H1 (cell line): ENCODE measurements at regions not wholly inside any gene's neighbourhood (a gene's known extent, or its start where the extent isn't known, plus 50 kb on each side); places are given as distances from the start of the nearest gene placed in this dataset.

ENCODE experiments used
- CTCF ChIA-PET: fragments of 300-600 bp; sonication (Branson Sonifier 250); formaldehyde crosslinking; loops from one replicate; lab custom pipeline; 2021; ENCODE audit not compliant: partially characterized antibody; lab: Charles Lee
- POLR2A ChIA-PET: fragments of 300-600 bp; sonication (Branson Sonifier 250); formaldehyde crosslinking; loops from one replicate; lab custom pipeline; 2021; ENCODE audit warnings: inconsistent platforms; ENCODE audit not compliant: partially characterized antibody; lab: Charles Lee
- DNase-seq, 2 experiments: peaks; one replicate each; pipeline versions ENCODE4 v3.0.0 to v3.0.0-alpha.2; 2010 to 2022; ENCODE audit warnings: low spot score in 2 of 2, low read depth in 1 of 2, mixed read lengths in 1 of 2
- FAIRE-seq: peaks from 2 replicates; lab custom pipeline; 2011; peaks lifted over from hg19 to GRCh38; lab: Jason Lieb, UNC
- H2AFZ ChIP-seq: 2 replicates; pipeline ENCODE4 v1.8.1; 2012; ENCODE audit warnings: low read length, inconsistent platforms
- H2AK5ac ChIP-seq: 2 replicates; pipeline ENCODE4 v1.6.1; 2013; ENCODE audit warnings: low read depth, low read length
- H2BK120ac ChIP-seq: replicated peaks from 2 replicates; pipeline ENCODE3; 2013; ENCODE audit warnings: low read depth, low read length, inconsistent platforms
- H2BK12ac ChIP-seq: 2 replicates; pipeline ENCODE4 v1.6.1; 2013; ENCODE audit warnings: low read depth, low read length
- H2BK15ac ChIP-seq: 2 replicates; pipeline ENCODE4 v1.6.1; 2013; ENCODE audit warnings: low read length
- H2BK20ac ChIP-seq: 2 replicates; pipeline ENCODE4 v1.6.1; 2013; ENCODE audit warnings: low read length
- H2BK5ac ChIP-seq: 2 replicates; pipeline ENCODE4 v1.6.1; 2013; ENCODE audit warnings: low read depth, low read length
- H3K14ac ChIP-seq: 2 replicates; pipeline ENCODE4 v1.6.1; 2013; ENCODE audit warnings: inconsistent platforms; ENCODE audit not compliant: insufficient read length
- H3K18ac ChIP-seq: 2 replicates; pipeline ENCODE4 v1.6.1; 2013; ENCODE audit warnings: low read length; ENCODE audit errors: extremely low read depth
- H3K23ac ChIP-seq: 2 replicates; pipeline ENCODE4 v1.6.1; 2013; ENCODE audit warnings: inconsistent platforms; ENCODE audit not compliant: insufficient read length
- H3K23me2 ChIP-seq: 2 replicates; pipeline ENCODE4 v1.6.1; 2013; ENCODE audit warnings: low read depth, low read length
- H3K27ac ChIP-seq: 2 replicates; pipeline ENCODE4 v1.6.1; 2011; ENCODE audit warnings: low read depth, low read length, inconsistent platforms
- H3K27me3 ChIP-seq, 4 experiments: replicated peaks in 1 of 4; 1 replicate in 1 of 4; 2 replicates in 3 of 4; pipeline versions ENCODE4 v1.6.1 to v1.8.1; 2011 to 2013; ENCODE audit warnings: low read length in 3 of 4, mild to moderate bottlenecking in 3 of 4, inconsistent platforms in 2 of 4, mixed read lengths in 2 of 4, moderate library complexity in 1 of 4; ENCODE audit not compliant: control insufficient read depth in 3 of 4, insufficient read depth in 3 of 4; ENCODE audit errors: extremely low read depth in 1 of 4
- H3K36me3 ChIP-seq, 4 experiments: 2 replicates each; pipeline versions ENCODE4 v1.6.1 to v1.8.1; 2011 to 2013; ENCODE audit warnings: mild to moderate bottlenecking in 4 of 4, low read length in 3 of 4, moderate library complexity in 2 of 4, control low read depth in 1 of 4, inconsistent platforms in 1 of 4; ENCODE audit not compliant: insufficient read depth in 4 of 4, control insufficient read depth in 2 of 4
- H3K4ac ChIP-seq: replicated peaks from 2 replicates; pipeline ENCODE3; 2013; ENCODE audit warnings: low read length, low read depth, mixed read lengths, inconsistent platforms; ENCODE audit not compliant: insufficient read length
- H3K4me1 ChIP-seq, 4 experiments: replicated peaks in 1 of 4; 1 replicate in 1 of 4; 2 replicates in 3 of 4; pipeline versions ENCODE4 v1.6.1 to v1.8.1; 2011 to 2013; ENCODE audit warnings: low read length in 3 of 4, inconsistent platforms in 2 of 4, mixed read lengths in 1 of 4; ENCODE audit not compliant: insufficient read depth in 4 of 4, control insufficient read depth in 3 of 4
- H3K4me2 ChIP-seq, 2 experiments: 2 replicates each; pipeline versions ENCODE4 v1.6.1 to v1.8.1; 2011 to 2013; ENCODE audit warnings: low read depth in 2 of 2, low read length in 2 of 2, control low read depth in 1 of 2, inconsistent platforms in 1 of 2, mild to moderate bottlenecking in 1 of 2; ENCODE audit not compliant: insufficient read depth in 1 of 2
- H3K4me3 ChIP-seq, 4 experiments: fragments of 200-600, 300-600 bp in 1 of 4; sonication (generic), shearing (Covaris generic), sonication (Bioruptor Twin) in 1 of 4; 2 replicates each; pipeline versions ENCODE4 v1.5.1 to v1.8.1; 2011 to 2016; ENCODE audit warnings: low read length in 4 of 4, low read depth in 3 of 4, control low read depth in 2 of 4, inconsistent platforms in 2 of 4, mild to moderate bottlenecking in 2 of 4, mixed read lengths in 1 of 4, moderate library complexity in 1 of 4; ENCODE audit not compliant: insufficient read depth in 2 of 4; ENCODE audit errors: extremely low read depth in 1 of 4
- H3K56ac ChIP-seq: replicated peaks from 2 replicates; pipeline ENCODE3; 2013; ENCODE audit warnings: low read depth, mild to moderate bottlenecking, mixed read lengths, low read length, inconsistent platforms; ENCODE audit not compliant: insufficient read length
- H3K79me1 ChIP-seq: 2 replicates; pipeline ENCODE4 v1.6.1; 2013; ENCODE audit warnings: low read depth, low read length, control low read depth
- H3K79me2 ChIP-seq, 2 experiments: 2 replicates each; pipeline versions ENCODE4 v1.6.1 to v1.8.1; 2012 to 2013; ENCODE audit warnings: low read length in 2 of 2, mild to moderate bottlenecking in 2 of 2, inconsistent platforms in 1 of 2; ENCODE audit not compliant: insufficient read depth in 2 of 2, control insufficient read depth in 1 of 2
- H3K9ac ChIP-seq, 4 experiments: replicated peaks in 1 of 4; 1 replicate in 1 of 4; 2 replicates in 3 of 4; pipeline versions ENCODE4 v1.6.1 to v1.8.1; 2011 to 2013; ENCODE audit warnings: low read depth in 3 of 4, low read length in 3 of 4, control low read depth in 2 of 4, mild to moderate bottlenecking in 2 of 4, moderate library complexity in 2 of 4, inconsistent platforms in 1 of 4; ENCODE audit errors: extremely low read depth in 1 of 4
- H3K9me3 ChIP-seq, 2 experiments: 2 replicates each; pipeline versions ENCODE4 v1.6.1 to v1.8.1; 2012 to 2013; ENCODE audit warnings: mild to moderate bottlenecking in 2 of 2, moderate library complexity in 2 of 2, control low read depth in 1 of 2, inconsistent platforms in 1 of 2, low read depth in 1 of 2, low read length in 1 of 2, mixed read lengths in 1 of 2; ENCODE audit not compliant: insufficient read depth in 2 of 2
- H4K20me1 ChIP-seq, 2 experiments: replicated peaks in 1 of 2; 2 replicates each; pipeline versions ENCODE3 to v1.8.1; 2011 to 2013; ENCODE audit warnings: inconsistent platforms in 2 of 2, low read length in 2 of 2, mild to moderate bottlenecking in 1 of 2; ENCODE audit not compliant: insufficient read depth in 2 of 2, control insufficient read depth in 1 of 2
- H4K5ac ChIP-seq: 2 replicates; pipeline ENCODE4 v1.6.1; 2013; ENCODE audit warnings: low read length, low read depth, mixed read lengths, inconsistent platforms; ENCODE audit not compliant: insufficient read length
- H4K8ac ChIP-seq: 2 replicates; pipeline ENCODE4 v1.8.0; 2013; ENCODE audit warnings: mild to moderate bottlenecking, moderate library complexity, low read length, inconsistent platforms; ENCODE audit not compliant: insufficient read depth; ENCODE audit errors: extremely low read depth
- H4K91ac ChIP-seq: replicated peaks from 2 replicates; pipeline ENCODE3; 2013; ENCODE audit warnings: low read length, mixed read lengths, inconsistent platforms; ENCODE audit not compliant: insufficient read length
- CEBPB ChIP-seq: IDR thresholded peaks from 2 replicates; pipeline ENCODE4 v1.6.1; 2012; ENCODE audit warnings: low read depth, low read length
- SAP30 ChIP-seq: fragments of 300-600 bp; sonication (generic); IDR thresholded peaks from 2 replicates; pipeline ENCODE4 v1.7.1; 2012; ENCODE audit warnings: low read length, moderate library complexity, mild to moderate bottlenecking, inconsistent platforms; ENCODE audit not compliant: insufficient read depth, insufficient replicate concordance
- TCF12 ChIP-seq: IDR thresholded peaks from 2 replicates; pipeline ENCODE4 v1.6.1; 2011; ENCODE audit warnings: low read depth, mild to moderate bottlenecking, low read length
- WGBS, 2 experiments: shearing (Covaris generic) in 1 of 2; methylation state at CpG; one replicate each; pipeline versions ENCODE4 v1.1.6 to v1.1.7; 2013 to 2015; ENCODE audit warnings: low lambda C conversion rate in 2 of 2, mixed read lengths in 2 of 2, inconsistent platforms in 1 of 2, low coverage in 1 of 2, missing lambda C conversion rate in 1 of 2; ENCODE audit not compliant: insufficient replicate concordance in 2 of 2, insufficient coverage in 1 of 2, insufficient read length in 1 of 2; ENCODE audit errors: extremely low coverage in 1 of 2, missing lambda C conversion rate in 1 of 2; 5-methylcytosine and 5-hydroxymethylcytosine counted together

DNA sequence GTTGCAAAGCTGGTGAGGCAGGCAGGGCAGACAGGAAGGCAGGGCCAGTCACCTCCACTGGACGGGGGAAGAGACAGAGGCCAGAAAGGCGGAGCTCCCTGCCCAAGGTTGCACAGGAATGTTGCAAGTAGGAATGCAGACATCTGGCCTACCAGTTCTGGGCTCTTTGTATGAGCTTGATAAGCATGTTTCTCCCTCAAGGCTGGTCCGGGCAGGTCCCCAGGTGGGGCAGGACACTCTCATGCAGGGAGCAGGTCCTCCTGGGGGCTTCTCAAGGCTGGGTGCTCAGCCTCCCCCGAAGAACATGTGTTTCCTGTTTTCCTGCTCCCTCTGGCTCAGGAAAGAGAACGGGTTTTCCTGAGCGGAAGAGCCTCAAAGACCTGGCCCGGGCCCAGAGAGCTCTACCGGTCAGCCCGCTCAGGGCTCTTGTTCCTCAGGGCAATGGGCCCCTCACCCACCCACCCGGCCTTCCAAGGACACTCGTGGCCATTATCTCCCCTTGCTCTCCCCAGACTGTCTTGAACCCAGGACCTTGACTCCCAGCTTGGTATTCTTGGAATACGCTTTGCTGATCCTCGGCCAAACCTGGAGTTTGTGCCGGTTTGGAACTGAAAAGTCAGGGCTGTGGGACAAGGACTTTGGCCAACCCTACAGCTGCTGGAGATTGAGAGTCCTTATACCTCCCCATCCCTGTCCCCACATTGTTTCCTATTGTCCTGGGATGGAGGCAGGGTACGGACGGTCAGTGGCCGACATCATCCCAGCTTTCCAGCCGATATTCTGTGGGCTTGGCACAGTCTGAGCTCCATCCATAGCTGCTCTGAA lies 87.7 kb upstream of the HAAO start:
- H4K5ac ChIP-seq: no peak overlapping the region
- no peak for DNase-seq
- H2AK5ac ChIP-seq: no peak overlapping the region
- no peaks in the 10 kb centered on the region for H3K79me1 ChIP-seq
- no peak overlapping the region for H3K23ac ChIP-seq
- no peak overlapping the region for H3K18ac ChIP-seq
- H3K4me2 ChIP-seq: no peak overlapping the region
- ChIA-PET CTCF (interaction anchor here (0.7 to 4.0 kb wide), 6 partner anchors 20 to 116 kb away, joined by 4 to 22 read pairs (median 6); no protein-coding TSS in a partner anchor), POLR2A (interaction anchor here (0.7 to 1.4 kb wide), 2 partner anchors 17 to 18 kb away, joined by 3 read pairs; no protein-coding TSS in a partner anchor)
- H2BK15ac ChIP-seq: no peak overlapping the region
- 92% methylated on average over 14 of the region's 18 CpGs; no CpG with 5 or more reads in 1 of the 2 experiments for WGBS, 2 experiments
- H3K4ac ChIP-seq: no peak overlapping the region
- H3K14ac ChIP-seq: no peak overlapping the region
- H3K4me1 ChIP-seq: no peaks in the 10 kb centered on the region
- no peak overlapping the region for H3K56ac ChIP-seq
- H3K9ac ChIP-seq: no peak overlapping the region
- TF ChIP-seq SAP30 (no peak), CEBPB (no peak), TCF12 (no peak)
- H4K8ac ChIP-seq: no peak overlapping the region
- H4K91ac ChIP-seq: no peak overlapping the region
- H2BK5ac ChIP-seq: no peak overlapping the region; the same call in 1 of the 2 replicates
- no peaks in the 10 kb centered on the region for H3K36me3 ChIP-seq
- no peaks in the 10 kb centered on the region for H3K79me2 ChIP-seq
- H3K4me3 ChIP-seq: no peak overlapping the region
- H3K27me3 ChIP-seq: no peaks in the 10 kb centered on the region
- H3K9me3 ChIP-seq: no peaks in the 10 kb centered on the region
- peak overlapping the region; percentile 51; the same call in 1 of the 2 replicates for H2AFZ ChIP-seq
- H2BK120ac ChIP-seq: no peak overlapping the region
- no peak overlapping the region for H3K27ac ChIP-seq
- H3K23me2 ChIP-seq: peaks cover 1% of the 10 kb centered on the region; the same call in 1 of the 2 replicates
- H2BK12ac ChIP-seq: no peak overlapping the region
- no peak overlapping the region for H2BK20ac ChIP-seq
- H4K20me1 ChIP-seq: no peaks in the 10 kb centered on the region
- no peak for FAIRE-seq
